GM19351 (cell line): ENCODE measurements at regions not wholly inside any gene's neighbourhood (a gene's known extent, or its start where the extent isn't known, plus 50 kb on each side); places are given as distances from the start of the nearest gene placed in this dataset.

Experiments
- ATAC-seq: cut with Tn5 transposase; IDR thresholded peaks from one replicate; pipeline ENCODE4 v1.9.1; 2021; ENCODE audit warnings: mild to moderate bottlenecking, moderate library complexity; ENCODE audit not compliant: unreplicated experiment

DNA sequence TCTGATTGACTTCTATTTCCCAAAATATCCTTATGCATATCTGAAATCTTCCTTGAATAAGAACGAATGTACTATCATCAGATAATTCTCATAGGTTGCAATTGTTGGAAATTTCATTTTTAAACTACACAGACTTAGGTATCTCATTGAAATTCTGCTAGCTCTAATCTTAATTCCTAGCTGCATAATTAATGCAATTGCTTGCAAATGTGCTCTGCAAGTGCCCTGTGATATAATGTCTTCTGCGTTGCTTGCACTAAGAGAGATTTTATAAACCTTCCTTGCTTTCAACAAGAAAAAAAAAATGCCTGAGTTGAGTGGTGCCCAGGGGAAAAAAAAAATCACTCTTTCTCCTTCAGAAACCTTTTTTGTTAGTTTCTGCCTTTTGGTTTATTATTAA lies 354.9 kb downstream of the TFAP2A start:
- no peak for ATAC-seq

DNA sequence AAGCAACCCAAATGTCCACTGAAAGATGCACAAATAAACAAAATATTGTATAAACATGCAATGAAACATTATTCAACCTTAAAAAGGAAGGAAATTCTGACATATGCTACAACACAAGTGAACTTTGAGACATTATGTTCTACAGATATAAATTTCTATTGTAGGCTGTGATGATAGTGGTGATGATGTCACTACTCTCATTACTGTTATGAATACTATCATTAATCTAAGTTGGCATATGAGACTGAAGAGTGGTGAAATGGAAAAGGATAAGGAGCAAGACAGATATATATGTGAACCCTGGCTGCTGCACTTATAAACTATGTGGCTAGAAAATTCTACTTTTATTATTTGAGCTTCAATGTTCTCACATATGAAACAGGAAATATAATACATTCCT lies 360.2 kb downstream of the TFAP2A start:
- ATAC-seq, result no peak

GRCh38 chr6:10051283-10051682 lies 363.6 kb downstream of the TFAP2A start:
- no peak for ATAC-seq

DNA sequence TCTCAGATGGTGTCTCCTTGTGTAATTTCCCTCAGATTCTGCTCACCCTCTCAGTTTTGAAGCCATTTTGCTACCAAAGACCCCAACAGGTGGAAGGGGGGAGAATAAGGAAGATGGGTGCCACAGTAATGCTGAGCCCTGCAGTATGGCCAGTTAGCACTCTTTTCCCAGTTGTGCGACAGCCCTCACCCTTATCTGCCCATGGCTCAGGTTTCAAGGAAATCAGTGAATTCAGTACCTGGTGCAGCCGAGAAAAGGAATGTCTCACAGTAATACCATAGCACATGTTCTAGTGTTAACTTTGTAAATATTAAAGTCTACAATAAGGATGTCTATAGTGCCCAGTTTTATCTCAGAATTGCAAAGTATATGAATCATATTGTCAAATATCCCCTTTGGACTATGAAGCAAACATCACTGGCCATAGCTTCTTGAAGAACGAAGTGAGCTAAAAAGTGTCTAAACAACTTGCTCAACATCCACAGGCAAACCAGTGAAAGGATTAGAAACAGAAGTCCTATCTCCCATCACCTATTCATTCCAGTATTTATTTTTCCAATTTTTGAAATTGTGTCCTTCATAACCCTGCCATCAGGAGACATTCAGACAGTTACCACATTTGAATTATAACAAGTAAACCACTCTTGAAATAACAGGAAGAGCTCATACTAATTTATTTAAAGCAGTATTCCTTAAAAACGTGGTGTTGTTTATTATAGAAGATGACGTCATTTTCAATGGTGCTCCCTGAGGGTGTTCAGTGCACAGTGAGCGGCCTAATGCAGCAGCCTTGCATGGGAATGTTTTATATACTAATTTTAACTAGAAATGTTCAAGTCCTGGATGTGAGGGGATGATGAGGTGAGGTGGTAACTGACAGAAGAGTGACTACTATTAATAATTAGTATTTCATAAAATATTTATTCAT lies 366.2 kb downstream of the TFAP2A start:
- no peak for ATAC-seq

DNA sequence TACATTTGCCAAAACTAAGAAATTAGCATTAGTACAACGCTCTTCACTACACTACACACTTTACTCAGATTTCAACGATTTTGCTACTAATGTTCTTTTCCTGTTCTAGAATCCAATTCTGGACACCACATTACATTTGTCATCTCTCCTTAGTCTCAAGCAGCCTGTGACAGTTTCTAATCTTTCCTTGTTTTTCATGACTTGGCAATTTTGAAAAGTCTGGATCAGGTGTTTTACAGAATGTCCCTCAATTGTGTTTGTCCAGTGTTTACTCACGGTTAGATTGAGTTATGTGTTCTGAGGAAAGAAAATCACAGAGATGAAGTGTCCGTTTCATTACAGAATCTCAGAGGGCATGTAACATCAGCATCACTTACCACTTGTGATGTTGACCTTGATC lies 372.6 kb downstream of the TFAP2A start:
- ATAC-seq, result no peak

GRCh38 chr6:10033223-10033829 lies 381.5 kb downstream of the TFAP2A start:
- no peak for ATAC-seq

DNA sequence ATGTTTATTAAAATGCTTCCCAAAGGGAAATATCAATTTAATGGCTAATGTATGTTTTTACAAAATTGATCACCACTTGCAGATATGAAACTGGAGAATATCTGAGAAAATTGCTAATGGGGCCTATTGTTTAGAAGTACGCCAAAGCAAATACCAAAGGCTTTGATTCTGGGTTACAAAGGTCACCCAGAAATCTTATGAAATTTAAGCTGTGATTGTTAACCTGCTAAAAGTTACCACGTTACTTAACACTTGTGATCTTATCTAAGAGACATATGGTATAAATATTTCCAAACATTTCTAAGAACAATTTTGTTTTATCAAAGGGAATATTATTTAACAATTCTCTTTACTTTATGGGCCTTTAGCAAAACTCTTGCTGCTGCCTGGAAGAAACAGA lies 383.3 kb downstream of the TFAP2A start:
- no peak for ATAC-seq

- ATAC-seq, result peak; percentile 85
Observed at GRCh38 chr6:10030942-10031537, 383.8 kb downstream of the TFAP2A start.

DNA sequence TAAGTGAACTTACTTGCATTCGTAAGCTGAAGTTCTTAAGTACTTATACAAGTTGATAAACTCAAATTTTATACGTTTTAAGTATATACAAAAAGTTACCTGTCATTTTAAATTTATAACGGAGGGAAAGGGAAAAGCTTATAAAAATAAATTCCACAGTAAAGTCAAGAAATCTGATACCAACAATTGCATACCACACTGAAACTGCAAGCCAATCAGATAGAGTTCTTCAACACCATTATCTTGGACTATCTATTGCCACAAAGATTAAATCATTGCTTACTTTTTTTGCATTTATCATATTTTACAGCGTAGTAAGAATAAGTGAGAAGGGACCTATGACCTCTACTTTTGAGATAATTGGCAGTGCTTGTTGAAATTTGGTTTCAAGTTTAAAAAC lies 386.7 kb downstream of the TFAP2A start:
- no peak for ATAC-seq

DNA sequence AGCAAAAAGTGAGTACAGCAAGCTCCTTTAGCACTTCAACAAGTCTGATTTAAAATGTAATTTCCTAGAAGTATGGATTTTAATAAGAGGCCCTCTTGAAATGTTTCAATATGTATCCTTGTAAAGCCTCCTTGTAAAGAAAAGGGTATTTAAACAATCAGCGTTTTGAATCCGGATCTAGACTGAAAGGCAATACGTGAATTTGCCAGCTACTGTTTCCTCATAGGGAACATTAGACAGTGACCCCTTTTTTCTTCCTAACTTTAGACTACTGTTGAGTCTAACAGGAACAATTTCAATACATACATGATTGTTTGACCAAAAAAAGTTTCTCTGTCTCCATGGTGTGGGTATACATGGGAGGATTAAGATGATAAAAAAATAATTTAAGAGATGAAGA lies 395.0 kb downstream of the TFAP2A start:
- no peak for ATAC-seq

DNA sequence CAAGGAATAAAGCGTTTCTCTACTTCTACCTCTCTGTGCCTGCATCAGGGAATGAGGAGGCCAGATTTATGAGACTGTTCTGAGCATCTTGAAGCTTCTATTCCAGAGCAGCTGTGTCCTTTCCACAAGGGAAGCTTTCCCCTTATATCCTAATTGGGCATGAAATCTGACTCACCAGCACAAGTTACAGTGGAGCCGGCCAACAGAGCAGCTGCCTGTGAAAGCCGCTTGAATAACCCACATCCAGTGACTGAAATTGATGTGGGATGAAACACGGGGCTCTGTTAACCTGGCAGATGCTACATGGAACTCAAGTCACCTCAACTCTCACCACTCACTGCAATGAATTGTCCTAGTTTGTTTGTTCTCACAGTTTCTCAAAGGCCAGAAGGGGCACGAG lies 400.3 kb downstream of the TFAP2A start:
- ATAC-seq, result no peak

DNA sequence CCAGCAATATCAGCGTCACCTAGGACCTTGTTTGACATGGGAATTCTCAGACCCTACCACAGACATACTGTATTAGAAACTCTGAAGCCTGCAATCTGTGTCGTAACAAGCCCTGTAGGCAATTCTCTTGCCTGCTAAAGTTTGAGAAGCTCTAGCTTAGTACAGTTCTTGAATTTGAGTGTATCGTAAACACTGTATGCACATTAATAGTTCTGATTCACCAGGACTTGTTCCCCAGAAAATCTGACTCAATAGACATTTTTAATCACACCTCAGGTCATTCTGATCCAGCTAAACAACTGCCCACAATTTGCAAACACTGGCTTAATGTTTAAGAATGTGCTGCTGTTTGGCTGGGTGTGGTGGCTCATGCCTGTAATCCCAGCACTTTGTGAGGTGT lies 414.3 kb downstream of the TFAP2A start:
- no peak for ATAC-seq

GRCh38 chr6:9999796-10000195 lies 415.1 kb downstream of the TFAP2A start:
- ATAC-seq, result no peak

- no peak for ATAC-seq
Observed at GRCh38 chr6:9986273-9986672, 428.6 kb downstream of the TFAP2A start.

- ATAC-seq, result no peak
Observed at GRCh38 chr6:9985481-9985880, 429.4 kb downstream of the TFAP2A start.

- no peak for ATAC-seq
Observed at GRCh38 chr6:9984607-9985006, 430.3 kb downstream of the TFAP2A start.

GRCh38 chr6:9983168-9983567 lies 431.7 kb downstream of the TFAP2A start:
- no peak for ATAC-seq

DNA sequence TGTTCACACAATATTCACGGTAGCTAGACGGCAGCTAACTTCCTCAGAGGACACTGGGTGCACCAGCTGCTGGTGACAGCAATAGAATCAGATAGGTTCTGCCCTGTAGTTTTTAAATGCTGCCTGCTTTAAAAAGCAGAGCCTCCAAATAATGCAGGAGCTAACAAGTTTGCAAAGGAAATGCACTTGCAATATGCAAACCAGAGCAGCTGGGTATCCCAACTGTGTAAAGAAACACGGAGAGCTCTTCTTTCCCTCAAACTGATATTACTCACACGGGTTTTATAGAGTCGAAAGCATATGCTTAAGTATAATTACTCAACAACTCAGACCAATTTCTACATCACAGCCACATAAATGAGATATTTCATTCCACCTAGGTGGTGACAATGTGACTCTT lies 432.7 kb downstream of the TFAP2A start:
- no peak for ATAC-seq

DNA sequence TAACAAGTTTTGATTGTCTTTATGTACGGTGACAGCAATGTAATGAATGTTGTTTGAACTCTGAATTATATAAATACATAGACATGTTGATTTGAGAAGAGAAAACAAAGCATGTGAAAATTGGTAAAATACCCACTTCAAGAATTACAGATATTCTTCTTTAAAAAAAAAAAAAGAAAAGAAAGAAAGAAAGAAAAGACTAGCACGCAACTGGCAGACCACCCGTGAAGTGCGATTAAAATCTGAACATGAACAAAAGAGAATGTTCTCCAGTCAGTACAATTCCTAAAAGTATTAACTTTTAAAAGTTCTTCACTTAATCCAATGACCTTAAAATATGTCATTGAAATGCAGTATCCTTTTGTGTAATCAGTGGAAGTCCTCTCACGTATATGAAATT lies 434.9 kb downstream of the TFAP2A start:
- ATAC-seq, result no peak

- no peak for ATAC-seq
Observed at GRCh38 chr6:9978480-9978879, 436.4 kb downstream of the TFAP2A start.

DNA sequence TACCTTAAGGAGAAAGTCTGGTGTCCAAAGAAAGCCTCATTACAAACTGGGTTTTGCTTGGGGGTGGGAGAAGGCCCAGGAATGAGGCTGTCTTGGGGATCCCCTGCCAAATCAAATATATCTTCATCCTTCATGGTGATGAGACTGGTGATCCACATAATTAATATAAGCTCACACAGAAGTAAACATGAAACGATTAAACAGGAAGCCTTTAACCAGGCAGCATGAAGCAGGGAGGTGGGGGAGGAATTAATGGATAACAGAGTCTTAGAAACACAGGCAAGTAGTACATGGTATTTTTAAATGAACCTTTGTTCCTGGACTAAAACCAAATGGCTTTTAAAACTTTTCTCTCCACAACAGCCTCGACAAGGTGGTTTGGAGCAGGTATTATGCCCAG lies 437.5 kb downstream of the TFAP2A start:
- no peak for ATAC-seq

- ATAC-seq, result no peak
Observed at GRCh38 chr6:9961646-9962045, 453.2 kb downstream of the TFAP2A start.
